ENCODE measurements at regions not wholly inside any gene's neighbourhood (a gene's known extent, or its start where the extent isn't known, plus 50 kb on each side); places are given as distances from the start of the nearest gene placed in this dataset.
"Not testable (repeated sequence)": the region's sequence is repeated elsewhere in the genome, so short reads cannot be mapped to it uniquely, and the experiment has no call there.

GRCh38 chr7:25456467-25457171 is 228.3 kb upstream of the NPVF start:
- Mint-ChIP-seq H3K27ac (no peak overlapping the region), H3K4me3 (no peak overlapping the region), H3K9me3 (no peaks in the 10 kb centered on the region), H3K27me3 (peaks cover 8% of the 10 kb centered on the region), H3K4me1 (ENCODE audit: low read depth) (no peaks in the 10 kb centered on the region), H3K36me3 (ENCODE audit: low read depth) (no peaks in the 10 kb centered on the region)
- POLR2A ChIA-PET = no interaction called here
- ATAC-seq = no peak
- no peak for TF ChIP-seq CTCF (IDR thresholded peaks at IDR 0.05)
- CTCF ChIA-PET = interaction anchor here (0.9 to 1.2 kb wide), 2 partner anchors 14 to 105 kb away, joined by 3 read pairs; no protein-coding TSS in a partner anchor
- DNase-seq = no peak
- intact Hi-C loops (cut with micrococcal nuclease) = no loop called here

- ChIA-PET CTCF (no interaction called here), POLR2A (no interaction called here)
- Mint-ChIP-seq H3K4me3 (no peak overlapping the region), H3K4me1 (ENCODE audit: low read depth) (no peaks in the 10 kb centered on the region), H3K27ac (no peak overlapping the region), H3K36me3 (ENCODE audit: low read depth) (no peaks in the 10 kb centered on the region), H3K27me3 (peaks cover 14% of the 10 kb centered on the region), H3K9me3 (no peaks in the 10 kb centered on the region)
- intact Hi-C loops (cut with micrococcal nuclease) = no loop called here
- no peak for DNase-seq
- ATAC-seq = no peak
- TF ChIP-seq CTCF (IDR thresholded peaks at IDR 0.05) = no peak
These were observed 230.8 kb upstream of the NPVF start for GRCh38 chr7:25459057-25459456.

DNA sequence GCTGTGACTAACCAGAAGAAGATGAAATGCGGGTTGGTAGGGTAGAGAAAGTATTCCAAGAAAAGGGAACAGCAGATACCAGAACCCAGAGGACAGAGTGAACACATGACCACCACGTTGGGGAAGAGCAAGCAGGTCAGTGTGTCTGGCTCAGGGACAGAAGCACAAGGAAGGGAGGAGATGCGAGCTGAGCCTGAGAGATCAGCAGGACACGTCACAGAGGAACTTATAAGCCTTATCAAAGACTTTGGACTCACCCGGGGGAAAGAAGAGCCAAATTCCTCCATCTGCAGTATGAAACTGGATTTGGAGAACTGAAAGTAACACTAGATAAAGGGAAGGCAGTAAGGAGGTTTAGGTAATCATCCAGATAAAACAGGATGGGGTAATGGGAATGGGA is 232.1 kb upstream of the NPVF start:
- ChIA-PET CTCF (no interaction called here), POLR2A (no interaction called here)
- intact Hi-C loops (cut with micrococcal nuclease) = no loop called here
- ATAC-seq = no peak
- Mint-ChIP-seq H3K27ac (no peak overlapping the region), H3K9me3 (no peaks in the 10 kb centered on the region), H3K36me3 (ENCODE audit: low read depth) (no peaks in the 10 kb centered on the region), H3K4me3 (no peak overlapping the region), H3K4me1 (ENCODE audit: low read depth) (no peaks in the 10 kb centered on the region), H3K27me3 (peaks cover 20% of the 10 kb centered on the region)
- TF ChIP-seq CTCF (IDR thresholded peaks at IDR 0.05) = no peak
- DNase-seq = no peak

DNA sequence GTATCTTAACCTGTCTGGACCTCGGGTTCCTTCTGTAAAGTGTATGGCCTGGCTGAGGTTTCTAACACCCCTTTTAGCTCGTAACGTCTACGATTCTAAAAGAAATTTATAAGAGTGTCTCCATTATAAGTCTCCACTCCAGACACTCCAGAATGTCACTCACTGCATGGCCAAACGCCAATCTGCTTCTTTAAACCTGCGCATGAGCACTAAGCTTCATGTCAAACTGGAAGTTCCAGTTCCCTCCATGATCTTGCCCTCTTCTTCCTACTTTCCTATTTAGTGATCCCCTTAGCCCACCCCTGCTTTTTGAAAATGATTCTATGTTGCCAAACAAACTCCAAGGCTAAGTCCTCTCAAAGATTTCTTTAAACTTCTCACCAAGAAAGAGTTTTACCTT is 241.4 kb upstream of the NPVF start:
- Mint-ChIP-seq H3K9me3 (no peaks in the 10 kb centered on the region), H3K27me3 (peaks cover 9% of the 10 kb centered on the region), H3K36me3 (ENCODE audit: low read depth) (no peaks in the 10 kb centered on the region), H3K27ac (no peak overlapping the region), H3K4me1 (ENCODE audit: low read depth) (no peaks in the 10 kb centered on the region), H3K4me3 (no peak overlapping the region)
- ChIA-PET CTCF (interaction anchor here (1.0 kb wide), 1 partner anchor 214 kb away, joined by 3 read pairs; no protein-coding TSS in a partner anchor), POLR2A (no interaction called here)
- ATAC-seq = no peak
- no peak for DNase-seq
- intact Hi-C loops (cut with micrococcal nuclease) = no loop called here
- TF ChIP-seq CTCF (IDR thresholded peaks at IDR 0.05) = no peak

- intact Hi-C loops (cut with micrococcal nuclease) = no loop called here
- ChIA-PET CTCF (no interaction called here), POLR2A (no interaction called here)
- H3K4me1 Mint-ChIP-seq (ENCODE audit: low read depth) = no peaks in the 10 kb centered on the region
- H3K36me3 Mint-ChIP-seq (ENCODE audit: low read depth) = no peaks in the 10 kb centered on the region
- no peaks in the 10 kb centered on the region for H3K9me3 Mint-ChIP-seq
- H3K4me3 Mint-ChIP-seq = no peak overlapping the region
- H3K27me3 Mint-ChIP-seq = peaks cover 4% of the 10 kb centered on the region
- ATAC-seq = no peak
- DNase-seq = no peak
- TF ChIP-seq CTCF (IDR thresholded peaks at IDR 0.05) = no peak
- no peak overlapping the region for H3K27ac Mint-ChIP-seq
These were observed 248.7 kb upstream of the NPVF start for GRCh38 chr7:25476863-25477499.

GRCh38 chr7:25478221-25478620 is 249.9 kb upstream of the NPVF start:
- H3K27me3 Mint-ChIP-seq; H3K4me3 Mint-ChIP-seq; H3K9me3 Mint-ChIP-seq; CTCF ChIA-PET; ATAC-seq; DNase-seq; H3K27ac Mint-ChIP-seq; H3K4me1 Mint-ChIP-seq (ENCODE audit: low read depth); H3K36me3 Mint-ChIP-seq (ENCODE audit: low read depth); POLR2A ChIA-PET; intact Hi-C loops (cut with micrococcal nuclease): not testable (repeated sequence)

Data from activated CD8-positive, alpha-beta T cell treated with anti-CD3 and anti-CD28 coated beads for 36 hours (primary cell).